ENCODE measurements at regions not wholly inside any gene's neighbourhood (a gene's known extent, or its start where the extent isn't known, plus 50 kb on each side); places are given as distances from the start of the nearest gene placed in this dataset.

DNA sequence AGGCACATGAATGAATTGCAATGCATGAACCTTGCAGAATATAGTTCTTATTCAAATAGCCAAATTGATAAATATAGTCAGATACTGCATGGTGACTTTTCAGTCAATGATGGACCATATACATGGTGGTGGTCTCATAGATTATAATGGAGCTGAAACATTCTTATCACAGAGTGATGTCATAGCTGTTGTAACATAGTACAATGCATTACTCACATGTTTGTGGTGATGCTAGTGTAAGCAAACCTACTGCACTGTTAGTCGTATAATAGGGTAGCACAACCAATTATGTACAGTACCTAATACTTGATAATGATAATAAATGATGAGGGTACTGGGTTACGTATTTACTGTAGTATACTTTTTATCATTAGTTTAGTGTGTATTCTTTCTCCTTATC lies 280.3 kb downstream of the BCAT1 start:
- Histone ChIP-seq H3K79me2 (replicated peaks; ENCODE audit: insufficient read depth, low read length) (no peaks in the 10 kb centered on the region), H2AFZ (ENCODE audit: low read depth, low read length) (no peak overlapping the region), H3K9me2 (ENCODE audit: insufficient read depth, low read length) (no peaks in the 10 kb centered on the region), H3K36me3 (ENCODE audit: insufficient read depth, low read length) (no peaks in the 10 kb centered on the region), H3K27me3 (ENCODE audit: insufficient read depth, low read depth, low read length) (no peaks in the 10 kb centered on the region), H3F3A (ENCODE audit: insufficient read depth, low read length, poor library complexity, severe bottlenecking) (no peaks in the 10 kb centered on the region), H4K20me1 (ENCODE audit: insufficient read depth) (no peaks in the 10 kb centered on the region), H3K9ac (ENCODE audit: low read length) (no peak overlapping the region), H3K9me3 (ENCODE audit: low read length) (no peaks in the 10 kb centered on the region), H3K4me3 (ENCODE audit: low read length) (no peak overlapping the region), H3K4me2 (ENCODE audit: low read length) (no peak overlapping the region), H3K27ac (ENCODE audit: low read length) (no peak overlapping the region)
- TF ChIP-seq EP300 (conservative IDR thresholded peaks at IDR 0.05; ENCODE audit: poor library complexity, severe bottlenecking) (no peak), POLR2AphosphoS5 (IDR thresholded peaks at IDR 0.05) (no peak), MXI1 (conservative IDR thresholded peaks at IDR 0.05; ENCODE audit: poor library complexity, severe bottlenecking) (no peak), RAD21 (conservative IDR thresholded peaks at IDR 0.05) (no peak), TAF1 (IDR thresholded peaks at IDR 0.05; ENCODE audit: low read depth) (no peak), SMC3 (conservative IDR thresholded peaks at IDR 0.05; ENCODE audit: poor library complexity) (no peak), EZH2 (IDR thresholded peaks at IDR 0.05; ENCODE audit: borderline replicate concordance, insufficient read depth, low read length, poor library complexity, severe bottlenecking) (no peak)
- TF ChIP-seq, protein P1, sequence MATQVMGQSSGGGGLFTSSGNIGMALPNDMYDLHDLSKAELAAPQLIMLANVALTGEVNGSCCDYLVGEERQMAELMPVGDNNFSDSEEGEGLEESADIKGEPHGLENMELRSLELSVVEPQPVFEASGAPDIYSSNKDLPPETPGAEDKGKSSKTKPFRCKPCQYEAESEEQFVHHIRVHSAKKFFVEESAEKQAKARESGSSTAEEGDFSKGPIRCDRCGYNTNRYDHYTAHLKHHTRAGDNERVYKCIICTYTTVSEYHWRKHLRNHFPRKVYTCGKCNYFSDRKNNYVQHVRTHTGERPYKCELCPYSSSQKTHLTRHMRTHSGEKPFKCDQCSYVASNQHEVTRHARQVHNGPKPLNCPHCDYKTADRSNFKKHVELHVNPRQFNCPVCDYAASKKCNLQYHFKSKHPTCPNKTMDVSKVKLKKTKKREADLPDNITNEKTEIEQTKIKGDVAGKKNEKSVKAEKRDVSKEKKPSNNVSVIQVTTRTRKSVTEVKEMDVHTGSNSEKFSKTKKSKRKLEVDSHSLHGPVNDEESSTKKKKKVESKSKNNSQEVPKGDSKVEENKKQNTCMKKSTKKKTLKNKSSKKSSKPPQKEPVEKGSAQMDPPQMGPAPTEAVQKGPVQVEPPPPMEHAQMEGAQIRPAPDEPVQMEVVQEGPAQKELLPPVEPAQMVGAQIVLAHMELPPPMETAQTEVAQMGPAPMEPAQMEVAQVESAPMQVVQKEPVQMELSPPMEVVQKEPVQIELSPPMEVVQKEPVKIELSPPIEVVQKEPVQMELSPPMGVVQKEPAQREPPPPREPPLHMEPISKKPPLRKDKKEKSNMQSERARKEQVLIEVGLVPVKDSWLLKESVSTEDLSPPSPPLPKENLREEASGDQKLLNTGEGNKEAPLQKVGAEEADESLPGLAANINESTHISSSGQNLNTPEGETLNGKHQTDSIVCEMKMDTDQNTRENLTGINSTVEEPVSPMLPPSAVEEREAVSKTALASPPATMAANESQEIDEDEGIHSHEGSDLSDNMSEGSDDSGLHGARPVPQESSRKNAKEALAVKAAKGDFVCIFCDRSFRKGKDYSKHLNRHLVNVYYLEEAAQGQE (IDR thresholded peaks at IDR 0.05; ENCODE audit: borderline replicate concordance): no peak
- TF ChIP-seq, protein P2, sequence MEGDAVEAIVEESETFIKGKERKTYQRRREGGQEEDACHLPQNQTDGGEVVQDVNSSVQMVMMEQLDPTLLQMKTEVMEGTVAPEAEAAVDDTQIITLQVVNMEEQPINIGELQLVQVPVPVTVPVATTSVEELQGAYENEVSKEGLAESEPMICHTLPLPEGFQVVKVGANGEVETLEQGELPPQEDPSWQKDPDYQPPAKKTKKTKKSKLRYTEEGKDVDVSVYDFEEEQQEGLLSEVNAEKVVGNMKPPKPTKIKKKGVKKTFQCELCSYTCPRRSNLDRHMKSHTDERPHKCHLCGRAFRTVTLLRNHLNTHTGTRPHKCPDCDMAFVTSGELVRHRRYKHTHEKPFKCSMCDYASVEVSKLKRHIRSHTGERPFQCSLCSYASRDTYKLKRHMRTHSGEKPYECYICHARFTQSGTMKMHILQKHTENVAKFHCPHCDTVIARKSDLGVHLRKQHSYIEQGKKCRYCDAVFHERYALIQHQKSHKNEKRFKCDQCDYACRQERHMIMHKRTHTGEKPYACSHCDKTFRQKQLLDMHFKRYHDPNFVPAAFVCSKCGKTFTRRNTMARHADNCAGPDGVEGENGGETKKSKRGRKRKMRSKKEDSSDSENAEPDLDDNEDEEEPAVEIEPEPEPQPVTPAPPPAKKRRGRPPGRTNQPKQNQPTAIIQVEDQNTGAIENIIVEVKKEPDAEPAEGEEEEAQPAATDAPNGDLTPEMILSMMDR (IDR thresholded peaks at IDR 0.05; ENCODE audit: poor library complexity, severe bottlenecking): no peak

DNA sequence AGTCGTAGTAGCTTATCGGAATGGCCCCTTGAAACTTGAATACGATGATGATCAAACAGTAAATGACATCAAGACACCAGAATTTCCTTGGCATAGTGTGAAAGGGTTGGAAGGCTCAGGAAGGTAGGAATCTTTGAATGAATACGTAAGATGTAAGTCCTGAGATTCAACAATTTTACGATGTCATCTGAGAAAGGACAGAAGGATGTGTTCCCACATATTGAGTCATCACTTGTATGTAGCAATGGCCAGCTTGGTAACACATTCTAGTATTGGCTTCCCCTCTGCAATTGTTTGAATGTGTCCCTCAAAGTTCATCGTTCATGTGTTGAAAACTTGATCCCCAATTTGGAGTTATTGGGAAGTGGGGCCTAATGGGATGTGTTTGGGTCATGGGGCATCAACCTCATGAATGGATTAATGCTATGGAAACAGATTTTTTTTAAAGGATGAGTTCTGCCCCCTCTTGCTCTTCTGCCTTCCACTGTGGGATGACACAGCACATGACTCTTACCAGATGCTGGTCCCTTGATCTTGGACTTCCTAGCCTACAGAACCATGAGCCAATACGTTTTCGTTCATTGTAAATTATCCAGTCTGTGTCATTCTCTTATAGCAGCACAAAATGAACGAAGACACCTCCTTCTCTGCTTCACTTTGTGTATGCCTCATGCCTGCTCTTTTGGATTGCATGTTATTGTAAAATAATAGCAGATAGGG lies 284.6 kb downstream of the BCAT1 start:
- Histone ChIP-seq H3K4me2 (ENCODE audit: low read length) (no peak overlapping the region), H3K9ac (ENCODE audit: low read length) (no peak overlapping the region), H3K36me3 (ENCODE audit: insufficient read depth, low read length) (no peaks in the 10 kb centered on the region), H3K27me3 (ENCODE audit: insufficient read depth, low read depth, low read length) (no peaks in the 10 kb centered on the region), H3K9me2 (ENCODE audit: insufficient read depth, low read length) (no peaks in the 10 kb centered on the region), H2AFZ (ENCODE audit: low read depth, low read length) (no peak overlapping the region), H3K79me2 (replicated peaks; ENCODE audit: insufficient read depth, low read length) (no peaks in the 10 kb centered on the region), H3K4me3 (ENCODE audit: low read length) (no peak overlapping the region), H3K9me3 (ENCODE audit: low read length) (no peaks in the 10 kb centered on the region), H4K20me1 (ENCODE audit: insufficient read depth) (no peaks in the 10 kb centered on the region), H3F3A (ENCODE audit: insufficient read depth, low read length, poor library complexity, severe bottlenecking) (no peaks in the 10 kb centered on the region), H3K27ac (ENCODE audit: low read length) (no peak overlapping the region)
- TF ChIP-seq TAF1 (IDR thresholded peaks at IDR 0.05; ENCODE audit: low read depth): no peak
- TF ChIP-seq EP300 (conservative IDR thresholded peaks at IDR 0.05; ENCODE audit: poor library complexity, severe bottlenecking): no peak
- TF ChIP-seq, protein P1 (IDR thresholded peaks at IDR 0.05; ENCODE audit: borderline replicate concordance): no peak
- TF ChIP-seq, protein P2 (IDR thresholded peaks at IDR 0.05; ENCODE audit: poor library complexity, severe bottlenecking): no peak
- TF ChIP-seq MXI1 (conservative IDR thresholded peaks at IDR 0.05; ENCODE audit: poor library complexity, severe bottlenecking): no peak
- TF ChIP-seq EZH2 (IDR thresholded peaks at IDR 0.05; ENCODE audit: borderline replicate concordance, insufficient read depth, low read length, poor library complexity, severe bottlenecking): no peak
- TF ChIP-seq SMC3 (conservative IDR thresholded peaks at IDR 0.05; ENCODE audit: poor library complexity): no peak
